ENCODE measurements at regions not wholly inside any gene's neighbourhood (a gene's known extent, or its start where the extent isn't known, plus 50 kb on each side); places are given as distances from the start of the nearest gene placed in this dataset.

DNA sequence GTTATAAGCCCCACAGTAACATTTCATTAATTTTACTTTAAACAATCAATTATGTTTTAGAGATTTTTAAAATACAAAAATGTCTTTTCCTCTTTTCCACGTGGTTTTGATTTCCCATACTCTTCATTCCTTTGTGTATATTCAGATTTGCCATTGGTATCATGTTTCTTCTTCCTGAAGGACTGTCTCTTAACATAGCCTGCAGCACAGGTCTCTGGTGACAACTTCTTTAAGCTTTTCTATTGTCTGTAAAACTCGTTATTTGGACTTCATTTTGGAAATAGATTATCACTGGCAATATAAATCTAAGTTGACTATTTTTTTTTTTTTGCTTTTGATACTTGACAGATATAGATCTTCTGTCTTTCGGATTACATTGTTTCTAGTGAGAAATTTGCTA, 115.2 kb upstream of the KLHL29 start:
- no peak overlapping the region for H3K9ac ChIP-seq (ENCODE audit: low read length)
- peak; percentile 9 for DNase-seq
- H3K4me2 ChIP-seq (ENCODE audit: low read length): no peak overlapping the region
- H2BK15ac ChIP-seq (replicated peaks; ENCODE audit: low read depth): no peak overlapping the region
- H3K4me1 ChIP-seq (ENCODE audit: control insufficient read depth, low read depth, low read length): no peaks in the 10 kb centered on the region
- no peaks in the 10 kb centered on the region for H3K27me3 ChIP-seq (ENCODE audit: insufficient read depth, low read length, poor library complexity)
- no peak overlapping the region for H4K8ac ChIP-seq (ENCODE audit: low read depth, low read length)
- WGBS (ENCODE audit: extremely low coverage, insufficient coverage, low lambda C conversion rate): no CpG with 5 or more reads among the region's 3 CpGs
- H3K18ac ChIP-seq (ENCODE audit: low read length): no peak overlapping the region
- no peak overlapping the region for H4K5ac ChIP-seq (ENCODE audit: low read length)
- H3K79me1 ChIP-seq (ENCODE audit: low read length): no peaks in the 10 kb centered on the region
- H3K36me3 ChIP-seq (ENCODE audit: control insufficient read depth, insufficient read depth, low read length): no peaks in the 10 kb centered on the region
- no peak overlapping the region for H2BK120ac ChIP-seq (ENCODE audit: low read depth, low read length)
- no peak overlapping the region for H3K27ac ChIP-seq (ENCODE audit: low read depth, low read length)
- H3K23ac ChIP-seq (ENCODE audit: low read length): no peak overlapping the region
- H2AK5ac ChIP-seq (ENCODE audit: low read length): no peak overlapping the region
- no peak overlapping the region for H3K4me3 ChIP-seq (ENCODE audit: low read length)
- no peak overlapping the region for H2BK5ac ChIP-seq (ENCODE audit: low read length)
- H3K4ac ChIP-seq (ENCODE audit: low read depth, low read length): no peak overlapping the region
- no peak overlapping the region for H3K56ac ChIP-seq (ENCODE audit: low read length)
- no peaks in the 10 kb centered on the region for H3K79me2 ChIP-seq (ENCODE audit: control insufficient read depth, insufficient read depth, low read length)

GRCh38 chr2:23270810-23271209, 114.2 kb upstream of the KLHL29 start:
- H2BK5ac ChIP-seq (ENCODE audit: low read length): no peak overlapping the region
- H3K79me1 ChIP-seq (ENCODE audit: low read length): no peaks in the 10 kb centered on the region
- no peak overlapping the region for H3K4me2 ChIP-seq (ENCODE audit: low read length)
- no peak overlapping the region for H4K5ac ChIP-seq (ENCODE audit: low read length)
- H3K36me3 ChIP-seq (ENCODE audit: control insufficient read depth, insufficient read depth, low read length): no peaks in the 10 kb centered on the region
- no peak overlapping the region for H3K18ac ChIP-seq (ENCODE audit: low read length)
- no peak overlapping the region for H4K8ac ChIP-seq (ENCODE audit: low read depth, low read length)
- no peak overlapping the region for H3K23ac ChIP-seq (ENCODE audit: low read length)
- no peaks in the 10 kb centered on the region for H3K27me3 ChIP-seq (ENCODE audit: insufficient read depth, low read length, poor library complexity)
- H3K4me3 ChIP-seq (ENCODE audit: low read length): no peak overlapping the region
- no peak overlapping the region for H3K27ac ChIP-seq (ENCODE audit: low read depth, low read length)
- H3K4ac ChIP-seq (ENCODE audit: low read depth, low read length): no peak overlapping the region
- no peak overlapping the region for H2BK15ac ChIP-seq (replicated peaks; ENCODE audit: low read depth)
- H3K9ac ChIP-seq (ENCODE audit: low read length): no peak overlapping the region
- no peak overlapping the region for H2AK5ac ChIP-seq (ENCODE audit: low read length)
- no peak overlapping the region for H3K56ac ChIP-seq (ENCODE audit: low read length)
- no peaks in the 10 kb centered on the region for H3K4me1 ChIP-seq (ENCODE audit: control insufficient read depth, low read depth, low read length)
- no peak overlapping the region for H2BK120ac ChIP-seq (ENCODE audit: low read depth, low read length)
- H3K79me2 ChIP-seq (ENCODE audit: control insufficient read depth, insufficient read depth, low read length): no peaks in the 10 kb centered on the region
- no peak for DNase-seq
- WGBS (ENCODE audit: extremely low coverage, insufficient coverage, low lambda C conversion rate): no CpG with 5 or more reads among the region's 1 CpG

DNA sequence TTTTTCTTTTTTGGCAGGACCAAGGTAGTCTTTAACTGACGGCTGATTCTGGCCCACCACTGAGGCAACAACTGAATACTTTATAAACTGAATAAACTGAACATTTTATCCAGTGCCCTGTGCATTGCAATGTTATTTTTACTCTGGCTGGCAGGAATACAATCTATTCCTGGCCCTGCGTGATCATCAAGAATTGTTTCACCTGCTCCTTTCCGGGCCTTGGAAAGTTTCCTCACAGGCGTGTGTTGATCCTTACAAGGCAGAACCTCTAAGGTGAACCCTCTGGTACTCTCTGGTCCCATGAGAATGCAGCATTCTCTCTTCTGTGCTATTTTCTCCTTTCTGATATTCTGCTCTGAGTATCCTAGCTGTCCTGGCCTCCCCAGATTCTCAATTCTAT, 113.7 kb upstream of the KLHL29 start:
- H3K9ac ChIP-seq (ENCODE audit: low read length): no peak overlapping the region
- H3K79me1 ChIP-seq (ENCODE audit: low read length): no peaks in the 10 kb centered on the region
- no peak overlapping the region for H2BK15ac ChIP-seq (replicated peaks; ENCODE audit: low read depth)
- no peak overlapping the region for H3K4ac ChIP-seq (ENCODE audit: low read depth, low read length)
- no peaks in the 10 kb centered on the region for H3K79me2 ChIP-seq (ENCODE audit: control insufficient read depth, insufficient read depth, low read length)
- no peak overlapping the region for H3K23ac ChIP-seq (ENCODE audit: low read length)
- H4K5ac ChIP-seq (ENCODE audit: low read length): no peak overlapping the region
- no peak for DNase-seq
- H3K56ac ChIP-seq (ENCODE audit: low read length): no peak overlapping the region
- no peaks in the 10 kb centered on the region for H3K36me3 ChIP-seq (ENCODE audit: control insufficient read depth, insufficient read depth, low read length)
- no peak overlapping the region for H4K8ac ChIP-seq (ENCODE audit: low read depth, low read length)
- no peak overlapping the region for H3K4me2 ChIP-seq (ENCODE audit: low read length)
- no peak overlapping the region for H2AK5ac ChIP-seq (ENCODE audit: low read length)
- no peaks in the 10 kb centered on the region for H3K27me3 ChIP-seq (ENCODE audit: insufficient read depth, low read length, poor library complexity)
- H3K4me3 ChIP-seq (ENCODE audit: low read length): no peak overlapping the region
- no peak overlapping the region for H2BK5ac ChIP-seq (ENCODE audit: low read length)
- no peak overlapping the region for H3K18ac ChIP-seq (ENCODE audit: low read length)
- H3K27ac ChIP-seq (ENCODE audit: low read depth, low read length): no peak overlapping the region
- H2BK120ac ChIP-seq (ENCODE audit: low read depth, low read length): no peak overlapping the region
- no CpG with 5 or more reads among the region's 4 CpGs for WGBS (ENCODE audit: extremely low coverage, insufficient coverage, low lambda C conversion rate)
- H3K4me1 ChIP-seq (ENCODE audit: control insufficient read depth, low read depth, low read length): no peaks in the 10 kb centered on the region

DNA sequence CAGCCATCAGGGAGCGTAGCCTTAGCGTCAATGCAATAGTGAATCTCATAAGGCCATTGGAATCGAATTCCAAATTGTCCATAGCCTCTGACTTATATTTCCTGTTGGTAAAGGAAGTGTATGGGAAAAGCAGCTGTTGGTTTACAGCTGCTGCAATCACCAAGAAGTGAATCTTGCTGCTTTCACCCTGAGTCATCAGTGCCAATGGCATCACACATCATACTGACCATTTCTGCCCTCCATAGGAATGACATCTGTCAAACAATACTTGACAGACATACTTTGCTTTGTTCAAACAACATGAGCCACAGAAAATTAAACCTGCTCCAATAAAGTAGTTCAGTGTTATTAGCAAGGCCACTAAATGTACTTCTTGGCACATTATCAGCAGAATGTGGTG, 111.2 kb upstream of the KLHL29 start:
- WGBS (ENCODE audit: extremely low coverage, insufficient coverage, low lambda C conversion rate): no CpG with 5 or more reads among the region's 3 CpGs
- no peak overlapping the region for H4K5ac ChIP-seq (ENCODE audit: low read length)
- no peak overlapping the region for H2BK120ac ChIP-seq (ENCODE audit: low read depth, low read length)
- no peak for DNase-seq
- H3K27me3 ChIP-seq (ENCODE audit: insufficient read depth, low read length, poor library complexity): no peaks in the 10 kb centered on the region
- no peak overlapping the region for H2BK5ac ChIP-seq (ENCODE audit: low read length)
- no peak overlapping the region for H3K9ac ChIP-seq (ENCODE audit: low read length)
- H3K56ac ChIP-seq (ENCODE audit: low read length): no peak overlapping the region
- no peaks in the 10 kb centered on the region for H3K36me3 ChIP-seq (ENCODE audit: control insufficient read depth, insufficient read depth, low read length)
- no peak overlapping the region for H3K18ac ChIP-seq (ENCODE audit: low read length)
- no peaks in the 10 kb centered on the region for H3K79me1 ChIP-seq (ENCODE audit: low read length)
- H3K4me3 ChIP-seq (ENCODE audit: low read length): no peak overlapping the region
- H3K23ac ChIP-seq (ENCODE audit: low read length): no peak overlapping the region
- H3K79me2 ChIP-seq (ENCODE audit: control insufficient read depth, insufficient read depth, low read length): no peaks in the 10 kb centered on the region
- no peaks in the 10 kb centered on the region for H3K4me1 ChIP-seq (ENCODE audit: control insufficient read depth, low read depth, low read length)
- H3K4ac ChIP-seq (ENCODE audit: low read depth, low read length): no peak overlapping the region
- no peak overlapping the region for H2BK15ac ChIP-seq (replicated peaks; ENCODE audit: low read depth)
- H3K4me2 ChIP-seq (ENCODE audit: low read length): no peak overlapping the region
- H2AK5ac ChIP-seq (ENCODE audit: low read length): no peak overlapping the region
- no peak overlapping the region for H4K8ac ChIP-seq (ENCODE audit: low read depth, low read length)
- H3K27ac ChIP-seq (ENCODE audit: low read depth, low read length): no peak overlapping the region

- Histone ChIP-seq H2BK15ac (replicated peaks; ENCODE audit: low read depth) (no peak overlapping the region), H3K27ac (ENCODE audit: low read depth, low read length) (no peak overlapping the region), H4K8ac (ENCODE audit: low read depth, low read length) (no peak overlapping the region), H2AK5ac (ENCODE audit: low read length) (no peak overlapping the region), H3K56ac (ENCODE audit: low read length) (no peak overlapping the region), H3K9ac (ENCODE audit: low read length) (no peak overlapping the region), H3K36me3 (ENCODE audit: control insufficient read depth, insufficient read depth, low read length) (no peaks in the 10 kb centered on the region), H2BK5ac (ENCODE audit: low read length) (no peak overlapping the region), H2BK120ac (ENCODE audit: low read depth, low read length) (no peak overlapping the region), H4K5ac (ENCODE audit: low read length) (no peak overlapping the region), H3K4me3 (ENCODE audit: low read length) (no peak overlapping the region), H3K23ac (ENCODE audit: low read length) (no peak overlapping the region), H3K4ac (ENCODE audit: low read depth, low read length) (no peak overlapping the region), H3K79me1 (ENCODE audit: low read length) (no peaks in the 10 kb centered on the region), H3K4me1 (ENCODE audit: control insufficient read depth, low read depth, low read length) (peaks cover 4% of the 10 kb centered on the region), H3K4me2 (ENCODE audit: low read length) (no peak overlapping the region), H3K79me2 (ENCODE audit: control insufficient read depth, insufficient read depth, low read length) (no peaks in the 10 kb centered on the region), H3K18ac (ENCODE audit: low read length) (no peak overlapping the region), H3K27me3 (ENCODE audit: insufficient read depth, low read length, poor library complexity) (no peaks in the 10 kb centered on the region)
- no CpG with 5 or more reads among the region's 2 CpGs for WGBS (ENCODE audit: extremely low coverage, insufficient coverage, low lambda C conversion rate)
- DNase-seq: no peak
These were observed 104.6 kb upstream of the KLHL29 start for GRCh38 chr2:23280401-23280800.

- Histone ChIP-seq H3K27ac (ENCODE audit: low read depth, low read length) (no peak overlapping the region), H2BK15ac (replicated peaks; ENCODE audit: low read depth) (no peak overlapping the region), H2AK5ac (ENCODE audit: low read length) (no peak overlapping the region), H2BK5ac (ENCODE audit: low read length) (no peak overlapping the region), H3K56ac (ENCODE audit: low read length) (no peak overlapping the region), H3K27me3 (ENCODE audit: insufficient read depth, low read length, poor library complexity) (no peaks in the 10 kb centered on the region), H4K8ac (ENCODE audit: low read depth, low read length) (no peak overlapping the region), H3K23ac (ENCODE audit: low read length) (no peak overlapping the region), H3K4me2 (ENCODE audit: low read length) (no peak overlapping the region), H3K79me2 (ENCODE audit: control insufficient read depth, insufficient read depth, low read length) (no peaks in the 10 kb centered on the region), H3K4me1 (ENCODE audit: control insufficient read depth, low read depth, low read length) (peaks cover 16% of the 10 kb centered on the region), H3K4me3 (ENCODE audit: low read length) (no peak overlapping the region), H3K18ac (ENCODE audit: low read length) (no peak overlapping the region), H3K79me1 (ENCODE audit: low read length) (no peaks in the 10 kb centered on the region), H3K36me3 (ENCODE audit: control insufficient read depth, insufficient read depth, low read length) (no peaks in the 10 kb centered on the region), H2BK120ac (ENCODE audit: low read depth, low read length) (no peak overlapping the region), H4K5ac (ENCODE audit: low read length) (no peak overlapping the region), H3K4ac (ENCODE audit: low read depth, low read length) (no peak overlapping the region), H3K9ac (ENCODE audit: low read length) (no peak overlapping the region)
- WGBS (ENCODE audit: extremely low coverage, insufficient coverage, low lambda C conversion rate): no CpG with 5 or more reads among the region's 3 CpGs
- peak; percentile 27 for DNase-seq
These were observed 101.3 kb upstream of the KLHL29 start for GRCh38 chr2:23283653-23284052.
